ENCODE measurements at regions not wholly inside any gene's neighbourhood (a gene's known extent, or its start where the extent isn't known, plus 50 kb on each side); places are given as distances from the start of the nearest gene placed in this dataset.

GRCh38 chr1:58200437-58200836 lies 346.1 kb downstream of the OMA1 start:
- no peaks in the 10 kb centered on the region for H3K79me2 ChIP-seq (ENCODE audit: insufficient read depth, low read length)
- no peaks in the 10 kb centered on the region for H3K36me3 ChIP-seq (ENCODE audit: low read length)
- no peaks in the 10 kb centered on the region for H3F3A ChIP-seq (ENCODE audit: insufficient read depth)

GRCh38 chr1:58197811-58198210 lies 348.7 kb downstream of the OMA1 start:
- TF ChIP-seq CTCF (IDR thresholded peaks at IDR 0.05; ENCODE audit: insufficient read depth, low read length, poor library complexity, severe bottlenecking) (no peak), EZH2phosphoT487 (conservative IDR thresholded peaks at IDR 0.05; ENCODE audit: low read length) (no peak)
- H3K9ac ChIP-seq (ENCODE audit: low read length): no peak overlapping the region

More at GRCh38 chr1:58200437-58200836, 346.1 kb downstream of the OMA1 start:
- Histone ChIP-seq H3K4me3 (ENCODE audit: insufficient read depth, low read length, poor library complexity, severe bottlenecking) (no peak overlapping the region), H4K20me1 (ENCODE audit: low read depth, low read length) (no peaks in the 10 kb centered on the region), H3K27me3 (ENCODE audit: low read length) (no peaks in the 10 kb centered on the region), H3K9me2 (replicated peaks; ENCODE audit: insufficient read depth, low read length) (no peaks in the 10 kb centered on the region), H3K9ac (ENCODE audit: low read length) (no peak overlapping the region), H3K27ac (ENCODE audit: low read depth, low read length) (no peak overlapping the region), H2AFZ (ENCODE audit: low read depth, low read length, severe bottlenecking) (no peak overlapping the region), H3K9me3 (ENCODE audit: insufficient read depth, low read length) (no peaks in the 10 kb centered on the region), H3K4me2 (ENCODE audit: low read depth, low read length, poor library complexity, severe bottlenecking) (no peak overlapping the region)
- TF ChIP-seq EZH2phosphoT487 (conservative IDR thresholded peaks at IDR 0.05; ENCODE audit: low read length) (no peak), CTCF (IDR thresholded peaks at IDR 0.05; ENCODE audit: insufficient read depth, low read length, poor library complexity, severe bottlenecking) (no peak)

GRCh38 chr1:58190267-58190988 lies 356.1 kb downstream of the OMA1 start:
- H3K9ac ChIP-seq (ENCODE audit: low read length): no peak overlapping the region
- TF ChIP-seq EZH2phosphoT487 (conservative IDR thresholded peaks at IDR 0.05; ENCODE audit: low read length) (no peak), CTCF (IDR thresholded peaks at IDR 0.05; ENCODE audit: insufficient read depth, low read length, poor library complexity, severe bottlenecking) (no peak)
- H4K20me1 ChIP-seq (ENCODE audit: low read depth, low read length): no peaks in the 10 kb centered on the region
- no peaks in the 10 kb centered on the region for H3F3A ChIP-seq (ENCODE audit: insufficient read depth)
- no peaks in the 10 kb centered on the region for H3K9me2 ChIP-seq (replicated peaks; ENCODE audit: insufficient read depth, low read length)
- H3K79me2 ChIP-seq (ENCODE audit: insufficient read depth, low read length): no peaks in the 10 kb centered on the region
- no peak overlapping the region for H3K27ac ChIP-seq (ENCODE audit: low read depth, low read length)
- no peaks in the 10 kb centered on the region for H3K27me3 ChIP-seq (ENCODE audit: low read length)
- H2AFZ ChIP-seq (ENCODE audit: low read depth, low read length, severe bottlenecking): no peak overlapping the region
- H3K4me2 ChIP-seq (ENCODE audit: low read depth, low read length, poor library complexity, severe bottlenecking): no peak overlapping the region
- no peaks in the 10 kb centered on the region for H3K36me3 ChIP-seq (ENCODE audit: low read length)
- H3K9me3 ChIP-seq (ENCODE audit: insufficient read depth, low read length): no peaks in the 10 kb centered on the region
- H3K4me3 ChIP-seq (ENCODE audit: insufficient read depth, low read length, poor library complexity, severe bottlenecking): no peak overlapping the region

More at GRCh38 chr1:58197811-58198210, 348.7 kb downstream of the OMA1 start:
- Histone ChIP-seq H3K4me3 (ENCODE audit: insufficient read depth, low read length, poor library complexity, severe bottlenecking) (no peak overlapping the region), H3K27me3 (ENCODE audit: low read length) (no peaks in the 10 kb centered on the region), H3K27ac (ENCODE audit: low read depth, low read length) (no peak overlapping the region), H2AFZ (ENCODE audit: low read depth, low read length, severe bottlenecking) (no peak overlapping the region), H3K79me2 (ENCODE audit: insufficient read depth, low read length) (no peaks in the 10 kb centered on the region), H3F3A (ENCODE audit: insufficient read depth) (no peaks in the 10 kb centered on the region), H3K9me3 (ENCODE audit: insufficient read depth, low read length) (no peaks in the 10 kb centered on the region), H3K4me2 (ENCODE audit: low read depth, low read length, poor library complexity, severe bottlenecking) (no peak overlapping the region), H3K36me3 (ENCODE audit: low read length) (no peaks in the 10 kb centered on the region), H3K9me2 (replicated peaks; ENCODE audit: insufficient read depth, low read length) (no peaks in the 10 kb centered on the region), H4K20me1 (ENCODE audit: low read depth, low read length) (no peaks in the 10 kb centered on the region)
